NCI-H2171 (cell line): ENCODE measurements at regions not wholly inside any gene's neighbourhood (a gene's known extent, or its start where the extent isn't known, plus 50 kb on each side); places are given as distances from the start of the nearest gene placed in this dataset.
"Not testable (repeated sequence)": the region's sequence is repeated elsewhere in the genome, so short reads cannot be mapped to it uniquely, and the experiment has no call there.

Experiments
- DNase-seq: peaks from one replicate; lab custom pipeline; 2025; lab: John Stamatoyannopoulos, UW

DNA sequence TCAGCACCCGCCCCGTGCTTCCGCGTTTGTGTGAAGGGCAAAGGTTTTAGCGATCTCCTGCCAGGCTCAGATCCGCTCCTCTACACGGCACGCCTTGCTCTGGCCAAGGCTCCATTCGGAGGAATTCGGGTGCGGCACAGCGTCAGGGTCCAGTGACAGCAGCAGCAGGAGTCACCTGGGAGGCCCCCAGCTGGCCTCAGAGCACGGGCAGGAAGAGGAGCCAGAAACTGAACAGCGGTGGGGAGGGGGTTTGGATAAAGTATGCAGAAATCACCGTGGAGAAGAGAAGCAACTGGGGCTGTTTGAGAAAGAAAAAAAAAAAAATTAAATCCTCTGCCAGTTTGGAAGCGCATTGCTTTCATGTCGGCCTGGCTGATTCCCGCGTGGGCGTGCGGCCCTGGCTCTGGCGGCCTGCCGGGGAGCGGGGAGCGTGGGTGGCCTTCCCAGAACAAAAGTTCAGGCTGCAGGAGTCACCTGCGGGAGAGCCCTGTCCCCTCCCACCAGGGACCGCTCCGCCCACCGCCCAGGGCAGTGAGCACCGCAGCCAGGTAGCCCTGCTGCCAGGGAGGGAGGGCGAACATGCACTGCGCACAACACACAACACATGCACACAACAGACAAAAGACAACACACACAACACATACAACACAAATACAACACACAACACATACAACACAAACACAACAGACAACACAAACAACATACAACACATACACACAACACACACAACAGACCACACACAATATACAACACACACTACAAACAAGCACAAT is 107.6 kb downstream of the ETS2 start:
- peak; percentile 20 for DNase-seq

DNA sequence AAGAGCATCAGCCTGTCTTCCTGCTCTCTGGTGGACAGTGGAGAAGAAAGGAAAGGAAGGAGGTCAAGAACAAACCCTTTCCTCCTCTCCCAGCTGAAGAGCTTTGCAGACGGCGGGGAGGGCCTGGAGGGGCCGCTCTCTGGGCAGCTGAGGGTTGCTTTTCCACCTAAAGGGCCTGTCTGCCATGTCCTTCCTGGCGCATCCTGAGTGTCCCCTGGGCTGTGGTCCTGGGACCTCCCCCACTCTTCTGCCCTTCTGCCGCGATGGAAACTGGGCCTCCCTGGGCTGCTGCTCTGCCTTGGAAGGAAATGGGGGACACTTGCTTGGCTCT is 107.0 kb downstream of the ETS2 start:
- no peak for DNase-seq

DNA sequence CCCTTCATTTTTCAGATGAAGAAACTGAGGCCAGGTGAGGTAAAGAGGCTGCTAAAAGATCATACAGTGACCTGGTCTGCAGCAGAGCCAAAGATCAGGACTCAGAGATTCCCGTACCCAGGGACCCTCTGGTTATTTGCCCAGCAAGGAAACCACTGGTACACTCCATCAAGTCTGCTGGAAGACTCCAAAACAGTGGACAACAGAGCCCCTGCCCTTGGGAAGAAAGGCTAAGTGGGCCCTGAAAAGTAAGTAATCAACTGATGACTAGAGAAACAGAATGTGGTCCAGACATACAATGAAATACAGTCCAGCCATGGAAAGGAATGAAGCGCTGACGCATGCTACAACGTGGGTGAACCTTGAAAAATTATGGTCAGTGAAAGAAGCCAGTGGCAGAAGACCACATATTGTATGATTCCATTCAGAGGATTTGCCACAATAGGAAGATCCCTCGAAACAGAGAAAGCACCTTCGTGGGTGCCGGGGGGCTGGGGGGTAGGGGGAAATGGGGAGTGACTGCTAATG is 106.4 kb downstream of the ETS2 start:
- no peak for DNase-seq

GRCh38 chr21:38911484-38912101 is 105.9 kb downstream of the ETS2 start:
- no peak for DNase-seq

DNA sequence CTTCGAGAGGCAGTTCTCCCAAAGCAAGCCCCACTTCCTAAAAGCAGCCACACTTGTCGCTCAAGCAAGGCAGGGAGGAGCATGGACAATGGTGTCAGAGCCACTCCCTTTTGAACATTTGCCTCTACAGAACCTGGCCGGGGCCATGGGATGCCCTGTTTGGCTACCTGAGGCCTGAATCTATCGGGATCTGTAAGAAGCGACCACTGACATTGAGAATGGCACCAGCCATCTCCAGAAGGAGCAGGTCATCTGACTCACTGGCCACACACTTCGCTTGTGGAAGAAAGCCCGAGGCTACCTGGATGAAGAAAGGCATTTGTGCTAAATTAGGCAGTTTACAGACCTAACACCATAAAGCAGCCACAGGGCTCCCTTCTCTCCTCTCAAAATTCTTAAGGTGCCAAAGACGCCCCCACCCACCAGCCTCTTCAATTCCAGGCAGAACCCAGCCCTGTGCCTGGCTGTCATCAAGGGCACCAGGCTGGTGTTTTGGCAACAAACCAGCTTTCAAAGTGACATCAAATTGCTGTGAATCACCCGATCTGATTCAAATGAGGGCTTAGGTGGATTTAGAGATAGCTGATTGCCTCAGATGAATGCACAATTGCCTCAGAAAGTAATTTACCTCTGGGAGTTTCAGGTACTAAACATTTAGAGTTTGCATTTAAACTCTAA is 104.8 kb downstream of the ETS2 start:
- no peak for DNase-seq

GRCh38 chr21:38909929-38910328 is 104.2 kb downstream of the ETS2 start:
- DNase-seq, result no peak

DNA sequence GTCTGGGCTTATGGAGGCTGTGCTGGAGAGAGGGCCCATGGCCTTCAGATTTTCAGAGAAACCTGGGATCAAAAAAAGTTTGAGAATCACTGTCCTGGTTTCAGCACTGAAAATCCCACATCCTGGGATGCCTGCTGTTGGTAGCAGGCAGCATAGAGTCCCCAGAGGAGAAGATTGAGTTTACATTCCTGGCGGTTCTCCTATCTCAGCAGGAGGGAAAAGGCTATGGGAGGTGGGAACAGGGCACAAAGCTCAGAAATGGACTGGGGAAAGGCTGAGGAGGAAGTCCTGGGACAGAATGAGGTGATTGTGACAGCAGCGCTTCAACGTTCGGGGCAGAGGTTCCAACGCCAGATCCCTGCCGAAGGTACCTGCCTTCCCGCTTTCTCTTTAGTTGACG is 103.4 kb downstream of the ETS2 start:
- DNase-seq, result no peak

DNA sequence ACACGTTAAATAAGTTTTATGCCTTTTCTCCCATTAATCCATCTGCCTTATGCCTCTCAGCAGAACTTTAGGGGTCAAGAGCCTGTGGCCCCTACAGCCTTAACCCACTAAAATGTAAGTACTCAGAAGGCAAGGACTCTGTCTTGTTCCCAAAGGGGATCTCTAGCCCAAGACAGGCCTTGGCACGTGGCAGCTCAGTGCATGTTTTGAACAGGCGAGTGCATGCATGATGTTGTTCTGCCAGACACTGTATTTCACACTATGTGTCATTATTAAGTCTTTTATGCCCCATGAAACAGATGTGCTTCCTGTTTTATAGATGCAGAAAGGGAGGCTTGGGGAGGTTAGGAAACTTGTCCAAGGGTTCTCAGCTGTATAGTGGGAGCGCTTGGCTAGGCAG is 102.8 kb downstream of the ETS2 start:
- no peak for DNase-seq

DNA sequence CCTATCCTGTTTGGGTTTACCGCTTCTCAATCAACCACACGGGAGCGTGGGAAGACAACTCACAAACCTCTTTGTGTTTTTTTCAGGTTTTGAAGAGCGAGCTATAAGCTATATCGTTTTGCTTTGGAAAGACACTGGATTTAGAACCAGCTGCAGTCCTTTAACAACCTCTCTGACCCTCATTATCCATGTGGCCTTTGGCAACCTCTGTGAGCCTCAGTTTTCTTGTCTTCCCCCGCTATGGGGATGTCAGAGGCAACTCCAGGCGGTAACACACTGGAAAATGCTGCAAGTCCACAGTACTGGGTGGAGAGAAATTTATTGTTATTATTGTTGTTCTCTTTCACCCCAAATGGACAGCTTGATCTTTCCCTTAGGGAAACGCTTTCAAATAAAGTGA is 100.0 kb downstream of the ETS2 start:
- no peak for DNase-seq

DNA sequence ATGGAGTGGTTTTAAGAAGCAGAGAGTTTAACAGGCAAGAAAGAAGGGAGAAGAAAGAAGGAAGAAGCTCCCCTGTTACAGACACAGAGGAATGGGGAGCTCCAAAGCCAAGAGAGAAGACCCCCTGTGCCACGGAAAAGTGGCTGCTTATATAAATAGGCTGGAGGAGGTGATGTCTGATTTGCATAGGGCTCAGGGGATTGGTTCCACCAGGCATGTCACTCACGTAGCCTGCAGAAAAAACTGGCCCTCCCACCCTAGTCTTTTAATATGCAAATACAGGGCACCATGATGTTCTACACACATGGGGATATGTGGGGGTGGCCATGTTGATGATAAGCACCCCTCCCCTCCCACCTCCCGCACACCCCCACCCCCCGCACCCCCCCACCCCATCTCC is 99.6 kb downstream of the ETS2 start:
- no peak for DNase-seq

DNA sequence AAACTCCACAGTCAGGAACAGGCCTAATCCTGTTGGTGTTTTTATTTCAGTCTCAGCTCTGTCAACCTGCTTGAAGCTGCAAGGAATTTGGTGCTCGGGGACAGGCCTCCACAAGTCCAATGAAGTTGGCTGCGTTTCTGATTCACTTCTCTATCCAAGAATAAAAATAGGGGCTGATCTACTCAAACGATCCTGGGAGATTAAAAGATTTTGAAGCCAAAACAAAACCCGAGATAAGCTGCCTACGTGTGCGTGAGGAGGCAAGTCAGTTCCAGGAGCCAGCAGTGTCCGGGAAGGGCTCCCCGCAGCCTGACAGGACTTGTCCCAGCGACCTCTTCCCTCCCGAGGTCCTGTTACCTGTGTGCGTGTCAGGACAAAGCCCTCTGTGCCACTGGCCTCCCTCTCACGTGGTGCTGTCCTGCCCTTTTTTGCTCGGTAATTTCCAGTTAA is 98.0 kb downstream of the ETS2 start:
- DNase-seq, result no peak

GRCh38 chr21:38902608-38903445 is 97.1 kb downstream of the ETS2 start:
- no peak for DNase-seq

GRCh38 chr21:38900499-38900898 is 94.8 kb downstream of the ETS2 start:
- no peak for DNase-seq

DNA sequence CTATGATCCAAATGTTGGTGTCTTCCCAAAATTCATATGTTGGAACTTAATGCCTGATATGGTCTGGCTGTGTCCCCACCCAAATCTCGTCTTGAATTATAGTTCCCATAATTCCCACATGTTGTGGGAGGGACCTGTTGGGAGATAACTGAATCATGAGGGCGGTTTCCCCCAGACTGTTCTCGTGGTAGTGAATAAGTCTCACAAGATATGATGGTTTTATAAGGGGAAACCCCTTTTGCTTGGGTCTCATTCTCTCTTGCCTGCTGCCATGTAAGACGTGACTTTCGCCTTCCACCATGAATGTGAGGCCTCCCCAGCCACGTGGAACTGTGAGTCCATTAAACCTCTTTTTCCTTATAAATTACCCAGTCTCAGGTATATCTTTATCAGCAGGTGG is 94.3 kb downstream of the ETS2 start:
- not testable (repeated sequence) for DNase-seq

- DNase-seq, result no peak
Observed at GRCh38 chr21:38899277-38899947, 93.7 kb downstream of the ETS2 start.

DNA sequence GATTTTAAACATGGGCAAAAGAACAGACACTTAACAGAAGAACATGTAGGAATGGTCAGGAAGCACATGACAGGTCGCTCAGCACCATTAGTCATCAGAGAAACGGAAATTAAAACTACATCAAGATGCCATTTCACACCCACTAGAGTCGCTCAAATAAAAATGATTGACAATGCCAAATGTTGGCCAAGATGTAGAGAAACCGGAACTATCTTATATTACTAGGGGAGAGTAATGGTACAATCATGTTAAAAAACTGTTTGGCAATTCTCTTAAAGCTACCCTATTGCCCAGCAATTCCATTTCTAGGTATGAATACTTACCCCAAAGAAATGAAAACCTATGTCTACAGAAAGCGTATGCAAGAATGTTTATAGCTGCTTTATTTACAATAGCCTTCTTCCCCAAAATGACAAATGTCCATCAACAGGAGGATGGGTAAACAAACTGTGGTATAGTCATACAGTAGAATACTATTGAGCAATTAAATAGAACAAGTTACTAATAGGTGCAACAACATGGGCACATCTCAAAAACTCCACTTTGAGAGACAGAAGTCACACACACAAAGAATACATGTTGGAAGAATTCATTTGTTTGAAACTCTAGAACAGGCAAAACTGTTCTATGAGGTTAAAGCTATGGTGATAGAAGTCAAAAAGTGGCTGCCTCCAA is 92.8 kb downstream of the ETS2 start:
- DNase-seq, result no peak

GRCh38 chr21:38897532-38898421 is 92.0 kb downstream of the ETS2 start:
- DNase-seq, result no peak

DNA sequence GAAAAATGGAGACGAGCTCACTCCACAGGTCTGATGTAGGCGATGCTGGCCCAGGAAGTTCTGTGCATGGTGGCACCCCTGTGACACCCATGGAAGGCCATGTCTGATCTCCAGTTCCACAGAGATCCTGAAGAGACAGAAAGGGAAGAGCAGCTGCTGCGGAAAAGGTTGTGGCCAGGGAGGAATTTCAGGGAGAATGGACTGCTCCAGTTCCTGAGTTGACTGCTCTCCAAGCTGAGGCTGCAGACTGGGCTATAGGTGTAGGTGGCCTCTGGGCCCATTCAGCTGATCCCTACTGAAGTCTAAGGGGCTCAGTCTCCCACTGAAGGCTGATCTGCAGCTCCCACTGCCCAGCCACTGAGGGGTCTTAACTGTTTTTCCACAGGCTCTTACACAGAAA is 89.2 kb downstream of the ETS2 start:
- DNase-seq, result no peak

GRCh38 chr21:38888991-38889561 is 83.3 kb downstream of the ETS2 start:
- DNase-seq, result no peak

DNA sequence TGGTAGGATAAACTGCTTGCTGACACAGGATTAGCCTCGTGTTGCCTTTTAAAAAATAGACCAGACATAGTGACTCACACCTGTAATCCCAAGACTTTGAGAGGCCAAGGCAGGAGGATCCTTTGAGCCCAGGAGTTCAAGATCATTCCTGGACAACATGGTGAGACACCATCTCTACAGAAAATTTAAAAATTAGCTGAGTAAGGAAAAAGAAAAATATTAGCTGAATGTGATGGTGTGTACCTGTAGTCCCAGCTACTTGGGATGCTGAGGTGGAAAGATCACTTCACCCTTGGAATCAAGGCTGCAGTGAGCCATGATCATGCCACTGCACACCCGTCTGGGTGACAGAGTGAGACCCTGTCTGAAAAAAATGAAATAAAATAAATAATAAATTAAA is 82.0 kb downstream of the ETS2 start:
- no peak for DNase-seq
